OCI-LY1 (cell line): ENCODE measurements at regions not wholly inside any gene's neighbourhood (a gene's known extent, or its start where the extent isn't known, plus 50 kb on each side); places are given as distances from the start of the nearest gene placed in this dataset.

Experiments
- EZH2 ChIP-seq: fragments of 200-600 bp; sonication (generic), shearing (Covaris generic); IDR thresholded peaks from 2 replicates; pipeline ENCODE4 v1.8.0; 2017; ENCODE audit warnings: borderline replicate concordance, mixed run types, mild to moderate bottlenecking, antibody characterized with exemption, low read length, moderate library complexity, mixed read lengths
- TF ChIP-seq, protein P1 (sequence below): fragments of 200-600 bp; sonication (generic), shearing (Covaris generic); IDR thresholded peaks from 2 replicates; pipeline ENCODE4 v1.5.1; 2017; ENCODE audit warnings: mild to moderate bottlenecking, antibody characterized with exemption, low read length, moderate library complexity, mixed read lengths

DNA sequence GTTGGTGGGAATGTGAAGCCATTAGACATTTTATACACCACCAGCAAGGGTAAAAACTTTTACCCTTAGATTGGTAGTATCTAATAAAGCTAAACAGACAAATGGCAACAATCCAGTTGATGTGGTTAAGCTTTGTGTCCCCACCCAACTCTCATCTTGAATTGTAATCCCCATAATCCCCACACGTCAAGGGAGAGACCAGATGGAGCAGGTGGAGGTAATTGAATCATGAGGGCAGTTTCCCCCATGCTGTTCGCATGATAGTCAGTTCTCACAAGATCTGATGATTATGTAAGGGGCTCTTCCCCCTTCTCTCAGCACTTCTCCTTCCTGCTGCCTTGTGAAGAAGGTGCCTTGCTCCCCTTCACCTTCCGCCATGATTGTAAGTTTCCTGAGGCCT is 602.3 kb downstream of the NUF2 start:
- TF ChIP-seq, protein P1, sequence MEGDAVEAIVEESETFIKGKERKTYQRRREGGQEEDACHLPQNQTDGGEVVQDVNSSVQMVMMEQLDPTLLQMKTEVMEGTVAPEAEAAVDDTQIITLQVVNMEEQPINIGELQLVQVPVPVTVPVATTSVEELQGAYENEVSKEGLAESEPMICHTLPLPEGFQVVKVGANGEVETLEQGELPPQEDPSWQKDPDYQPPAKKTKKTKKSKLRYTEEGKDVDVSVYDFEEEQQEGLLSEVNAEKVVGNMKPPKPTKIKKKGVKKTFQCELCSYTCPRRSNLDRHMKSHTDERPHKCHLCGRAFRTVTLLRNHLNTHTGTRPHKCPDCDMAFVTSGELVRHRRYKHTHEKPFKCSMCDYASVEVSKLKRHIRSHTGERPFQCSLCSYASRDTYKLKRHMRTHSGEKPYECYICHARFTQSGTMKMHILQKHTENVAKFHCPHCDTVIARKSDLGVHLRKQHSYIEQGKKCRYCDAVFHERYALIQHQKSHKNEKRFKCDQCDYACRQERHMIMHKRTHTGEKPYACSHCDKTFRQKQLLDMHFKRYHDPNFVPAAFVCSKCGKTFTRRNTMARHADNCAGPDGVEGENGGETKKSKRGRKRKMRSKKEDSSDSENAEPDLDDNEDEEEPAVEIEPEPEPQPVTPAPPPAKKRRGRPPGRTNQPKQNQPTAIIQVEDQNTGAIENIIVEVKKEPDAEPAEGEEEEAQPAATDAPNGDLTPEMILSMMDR: no peak
- TF ChIP-seq EZH2: no peak
